Cardiac muscle cell (in vitro differentiated cells and primary cell): ENCODE measurements at regions not wholly inside any gene's neighbourhood (a gene's known extent, or its start where the extent isn't known, plus 50 kb on each side); places are given as distances from the start of the nearest gene placed in this dataset.

ENCODE experiments used
- DNase-seq, 2 donors: peaks; one replicate each; pipeline versions ENCODE4 v3.0.0 to v3.0.0-alpha.2; 2010 to 2017; ENCODE audit warnings: low read depth in 1 of 2, low spot score in 1 of 2
- H3K27ac ChIP-seq: fragments of 200-600 bp; sonication (generic); 2 replicates; pipeline ENCODE4 v1.5.1; 2016
- H3K27me3 ChIP-seq: fragments of 200-600 bp; sonication (generic); 2 replicates; pipeline ENCODE4 v1.6.0; 2016; ENCODE audit warnings: control low read depth
- H3K36me3 ChIP-seq: fragments of 200-600 bp; sonication (generic); 2 replicates; pipeline ENCODE4 v1.5.1; 2016; ENCODE audit warnings: control low read depth
- H3K4me1 ChIP-seq: fragments of 200-600 bp; sonication (generic); 2 replicates; pipeline ENCODE4 v1.8.1; 2017; ENCODE audit warnings: low read depth, mild to moderate bottlenecking, mixed run types
- H3K4me3 ChIP-seq: fragments of 200-600 bp; sonication (generic); 2 replicates; pipeline ENCODE4 v1.5.1; 2016; ENCODE audit warnings: mild to moderate bottlenecking
- H3K9me3 ChIP-seq: fragments of 200-600 bp; sonication (generic); 2 replicates; pipeline ENCODE4 v1.5.1; 2017; ENCODE audit warnings: low read depth, mild to moderate bottlenecking, control low read depth
- TF ChIP-seq, protein P1 (sequence below): IDR thresholded peaks from 2 replicates; pipeline ENCODE4 v1.5.1; 2012; ENCODE audit warnings: low read depth, mild to moderate bottlenecking, low read length

DNA sequence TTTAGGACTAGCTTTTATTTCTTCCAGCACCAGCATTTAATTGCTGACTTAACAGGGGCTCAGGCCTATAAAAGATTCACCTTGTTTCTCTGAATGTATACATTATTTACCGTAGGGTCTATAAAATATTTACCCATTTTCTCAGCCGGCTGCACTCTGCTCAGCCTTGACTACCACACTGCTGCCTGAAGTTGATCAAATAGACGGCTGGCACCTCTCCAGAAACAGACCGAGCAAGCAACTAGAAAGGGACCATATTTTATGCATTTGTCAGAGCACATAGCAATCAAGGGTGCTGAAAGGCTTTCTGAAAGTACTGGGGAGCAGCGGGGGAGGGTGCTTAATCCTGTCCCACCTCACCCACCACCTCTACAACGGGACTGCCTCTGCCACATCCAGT, 64.7 kb upstream of the FGGY start:
- H3K9me3 ChIP-seq = no peaks in the 10 kb centered on the region
- DNase-seq = peak; percentile 24 to 39
- H3K27me3 ChIP-seq = no peaks in the 10 kb centered on the region
- H3K36me3 ChIP-seq = no peaks in the 10 kb centered on the region
- TF ChIP-seq, protein P1, sequence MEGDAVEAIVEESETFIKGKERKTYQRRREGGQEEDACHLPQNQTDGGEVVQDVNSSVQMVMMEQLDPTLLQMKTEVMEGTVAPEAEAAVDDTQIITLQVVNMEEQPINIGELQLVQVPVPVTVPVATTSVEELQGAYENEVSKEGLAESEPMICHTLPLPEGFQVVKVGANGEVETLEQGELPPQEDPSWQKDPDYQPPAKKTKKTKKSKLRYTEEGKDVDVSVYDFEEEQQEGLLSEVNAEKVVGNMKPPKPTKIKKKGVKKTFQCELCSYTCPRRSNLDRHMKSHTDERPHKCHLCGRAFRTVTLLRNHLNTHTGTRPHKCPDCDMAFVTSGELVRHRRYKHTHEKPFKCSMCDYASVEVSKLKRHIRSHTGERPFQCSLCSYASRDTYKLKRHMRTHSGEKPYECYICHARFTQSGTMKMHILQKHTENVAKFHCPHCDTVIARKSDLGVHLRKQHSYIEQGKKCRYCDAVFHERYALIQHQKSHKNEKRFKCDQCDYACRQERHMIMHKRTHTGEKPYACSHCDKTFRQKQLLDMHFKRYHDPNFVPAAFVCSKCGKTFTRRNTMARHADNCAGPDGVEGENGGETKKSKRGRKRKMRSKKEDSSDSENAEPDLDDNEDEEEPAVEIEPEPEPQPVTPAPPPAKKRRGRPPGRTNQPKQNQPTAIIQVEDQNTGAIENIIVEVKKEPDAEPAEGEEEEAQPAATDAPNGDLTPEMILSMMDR = no peak
- H3K4me3 ChIP-seq = no peak overlapping the region
- no peak overlapping the region for H3K27ac ChIP-seq
- no peaks in the 10 kb centered on the region for H3K4me1 ChIP-seq

DNA sequence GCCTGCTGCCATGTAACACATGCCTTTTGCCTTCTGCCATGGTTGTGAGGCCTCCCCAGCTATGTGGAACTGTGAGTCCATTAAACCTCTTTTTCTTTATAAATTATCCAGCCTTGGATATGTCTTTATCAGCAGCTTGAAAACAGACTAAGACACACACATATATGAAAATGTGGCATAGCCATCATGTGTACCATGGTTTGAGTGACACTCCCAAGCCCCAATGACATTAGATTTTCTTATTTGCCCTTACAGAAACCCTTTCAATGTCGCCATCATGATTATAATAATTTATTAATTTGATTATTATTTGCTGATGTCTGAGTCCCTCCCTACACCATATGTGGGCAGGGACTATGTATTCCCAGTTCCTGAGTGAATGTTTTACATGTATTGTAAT, 63.5 kb upstream of the FGGY start:
- Histone ChIP-seq H3K4me1 (no peaks in the 10 kb centered on the region), H3K27me3 (no peaks in the 10 kb centered on the region), H3K27ac (no peak overlapping the region), H3K4me3 (no peak overlapping the region), H3K9me3 (no peaks in the 10 kb centered on the region), H3K36me3 (no peaks in the 10 kb centered on the region)
- TF ChIP-seq, protein P1 = no peak
- no peak for DNase-seq

DNA sequence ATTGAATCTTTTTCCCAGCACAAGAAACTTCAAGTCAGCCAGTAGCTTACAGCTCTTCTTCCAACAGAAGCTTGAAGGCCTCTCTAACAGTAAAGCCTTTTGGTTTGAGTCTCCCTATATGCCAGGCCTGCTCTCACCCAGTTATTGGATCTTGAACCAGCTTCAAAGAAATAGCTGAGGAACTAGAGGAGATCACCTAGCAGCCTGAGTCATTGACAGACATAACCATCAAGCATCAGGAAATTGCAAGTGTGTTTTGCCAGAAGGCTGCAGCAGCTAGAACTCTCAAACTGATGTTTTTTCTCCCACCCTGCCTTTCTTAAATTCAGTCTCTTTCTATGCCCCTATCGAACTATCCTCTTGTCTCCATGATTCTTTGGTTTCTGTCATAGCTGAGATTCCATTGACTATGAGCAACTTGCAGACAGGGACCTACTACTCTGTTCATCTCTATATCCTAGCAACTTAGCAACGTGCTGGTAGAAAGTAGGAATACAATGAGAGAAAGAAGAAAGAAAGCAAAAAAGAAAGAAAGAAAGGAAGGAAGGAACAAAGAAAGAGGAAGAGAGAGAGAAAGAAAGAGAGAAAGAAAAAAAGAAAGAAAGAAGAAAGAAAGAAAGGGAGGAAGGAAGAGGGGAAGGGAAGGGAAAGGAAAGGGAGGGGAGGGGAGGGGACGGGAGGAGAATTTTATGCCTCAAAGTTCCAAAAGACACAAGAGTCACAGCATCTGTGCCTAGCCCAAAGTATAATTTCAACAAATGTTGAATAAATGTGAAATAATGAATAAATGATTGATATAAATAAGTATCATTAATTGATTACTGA, 60.0 kb upstream of the FGGY start:
- Histone ChIP-seq H3K9me3 (no peaks in the 10 kb centered on the region), H3K4me3 (no peak overlapping the region), H3K27ac (no peak overlapping the region), H3K27me3 (no peaks in the 10 kb centered on the region), H3K36me3 (no peaks in the 10 kb centered on the region), H3K4me1 (no peaks in the 10 kb centered on the region)
- DNase-seq = no peak
- TF ChIP-seq, protein P1 = no peak

DNA sequence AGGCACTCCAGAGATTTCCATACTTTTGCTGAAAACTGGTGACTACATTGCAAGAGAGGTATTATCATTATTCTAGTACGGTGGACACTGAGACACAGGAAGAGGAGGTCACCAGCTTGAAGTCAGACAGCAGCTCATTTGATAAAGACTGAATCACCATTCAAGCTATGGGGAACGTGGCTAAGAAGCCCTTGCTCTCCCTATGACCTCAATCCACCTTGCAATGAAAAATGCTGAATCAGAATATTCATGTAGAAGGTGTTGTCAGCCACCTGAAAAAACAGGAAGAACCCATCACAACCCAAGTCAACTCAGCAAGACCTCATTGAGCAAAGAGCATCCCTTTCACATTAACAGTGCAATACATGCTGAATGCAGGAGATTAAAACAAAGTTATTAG, 59.0 kb upstream of the FGGY start:
- TF ChIP-seq, protein P1 = no peak
- no peak overlapping the region for H3K27ac ChIP-seq
- no peaks in the 10 kb centered on the region for H3K27me3 ChIP-seq
- no peak for DNase-seq
- no peaks in the 10 kb centered on the region for H3K4me1 ChIP-seq
- no peak overlapping the region for H3K4me3 ChIP-seq
- H3K36me3 ChIP-seq = no peaks in the 10 kb centered on the region
- H3K9me3 ChIP-seq = no peaks in the 10 kb centered on the region

DNA sequence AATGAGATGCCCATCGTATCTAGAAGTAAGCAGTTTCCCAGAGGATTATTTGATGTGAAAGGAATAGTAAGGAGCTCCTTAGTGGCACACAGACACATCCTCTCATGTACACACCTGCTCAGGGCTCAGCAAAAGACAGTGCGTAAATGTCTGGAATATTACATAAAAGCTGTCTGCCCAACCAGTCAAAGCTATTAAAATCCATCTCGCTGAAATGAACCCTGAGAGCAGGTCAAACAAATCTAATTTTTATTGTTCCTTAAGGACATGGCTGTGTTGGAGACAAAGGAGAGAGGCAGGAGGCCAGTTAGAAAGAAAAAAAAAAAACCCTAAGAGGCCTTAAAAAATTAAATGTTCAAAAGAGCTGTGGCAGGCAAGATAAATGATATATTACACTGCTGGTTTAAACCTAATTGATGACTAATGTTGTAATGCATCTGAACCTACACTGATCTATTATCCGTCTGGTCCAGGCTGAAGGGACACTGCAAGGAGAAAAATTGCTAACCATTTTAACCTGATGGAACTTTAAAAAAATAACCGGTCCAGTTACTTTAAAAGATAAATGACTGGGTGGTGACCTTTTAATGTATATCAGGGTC, 58.5 kb upstream of the FGGY start:
- Histone ChIP-seq H3K27me3 (no peaks in the 10 kb centered on the region), H3K36me3 (no peaks in the 10 kb centered on the region), H3K9me3 (no peaks in the 10 kb centered on the region), H3K4me1 (no peaks in the 10 kb centered on the region), H3K4me3 (no peak overlapping the region), H3K27ac (no peak overlapping the region)
- no peak for DNase-seq
- TF ChIP-seq, protein P1 = no peak
